ENCODE measurements at regions not wholly inside any gene's neighbourhood (a gene's known extent, or its start where the extent isn't known, plus 50 kb on each side); places are given as distances from the start of the nearest gene placed in this dataset.

- H3K27ac ChIP-seq: no peak overlapping the region
- in situ Hi-C loops (cut with MboI; ENCODE audit: low pct_unique_long_range_greater_than_20kb in 2 of 9, low sequenced_read_pairs in 9 of 9, unreplicated experiment in 9 of 9): no loop called here
- no peaks in the 10 kb centered on the region for H3K4me1 ChIP-seq (replicated peaks in 1 of 2)
- no peak overlapping the region for H3K4me3 ChIP-seq
- WGBS, 10 experiments: 78 to 97% (median 86%) methylated on average over 1 to 3 of the region's 3 CpGs; no CpG with 5 or more reads in 5 of the 10 experiments
- no peak for ATAC-seq (replicated peaks in 6 of 8)
These were observed 134.0 kb upstream of the GSC start for GRCh38 chr14:94903883-94904282.

DNA sequence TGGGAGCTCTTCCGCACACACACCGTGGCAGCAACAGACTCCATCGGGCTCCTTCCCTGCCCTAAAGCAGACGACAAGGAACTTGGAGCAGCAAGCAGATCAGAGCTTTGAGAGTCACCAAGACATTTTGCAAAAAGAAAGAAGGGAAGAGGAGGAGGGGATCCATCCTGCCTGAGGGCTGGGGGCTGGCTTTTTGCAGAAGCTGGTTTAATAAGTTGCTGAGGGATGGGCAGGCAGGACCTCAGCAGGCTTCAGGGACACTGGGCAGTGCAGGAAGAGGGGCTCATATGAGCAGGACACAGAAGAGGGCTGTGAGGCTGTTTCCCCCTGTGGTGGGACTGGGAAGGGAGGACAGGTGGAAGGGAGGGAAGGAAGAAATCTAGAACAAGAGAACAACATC is 133.4 kb upstream of the GSC start:
- Histone ChIP-seq H3K4me3 (no peak overlapping the region), H3K27ac (no peak overlapping the region), H3K4me1 (replicated peaks in 1 of 2) (no peaks in the 10 kb centered on the region)
- WGBS, 10 experiments: 40 to 88% (median 55%) methylated on average over 1 to 4 of the region's 4 CpGs; no CpG with 5 or more reads in 3 of the 10 experiments
- in situ Hi-C loops (cut with MboI; ENCODE audit: low pct_unique_long_range_greater_than_20kb in 2 of 9, low sequenced_read_pairs in 9 of 9, unreplicated experiment in 9 of 9): no loop called here
- ATAC-seq (replicated peaks in 6 of 8): no peak

DNA sequence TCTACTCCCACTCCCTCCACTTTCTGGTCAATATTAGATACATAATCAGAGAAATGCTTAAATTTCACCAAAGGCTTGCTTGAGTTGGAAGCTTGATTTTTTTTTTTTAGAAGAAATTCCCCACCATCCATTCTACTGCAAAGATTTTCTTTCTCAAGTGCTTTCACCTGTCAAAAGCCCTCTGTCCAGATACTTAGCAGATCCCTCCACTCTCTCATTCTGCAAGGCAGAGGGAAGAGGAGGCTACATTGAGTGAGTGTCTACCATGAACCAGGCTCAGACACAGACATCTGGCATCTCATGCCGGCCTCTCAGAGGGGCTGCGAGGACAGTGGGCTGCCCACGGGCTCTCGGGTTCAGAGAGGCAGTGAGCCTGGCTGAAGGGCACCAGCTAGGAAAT is 127.6 kb upstream of the GSC start:
- Histone ChIP-seq H3K4me1 (replicated peaks in 1 of 2) (peaks cover 0 to 12% of the 10 kb centered on the region in 2 donors), H3K4me3 (no peak overlapping the region), H3K27ac (no peak overlapping the region)
- WGBS, 10 experiments: 41 to 86% (median 58%) methylated on average over 4 of the region's 4 CpGs; no CpG with 5 or more reads in 7 of the 10 experiments
- ATAC-seq (replicated peaks in 6 of 8): peak in 2 of 8 experiments; percentile 13 to 22
- in situ Hi-C loops (cut with MboI; ENCODE audit: low pct_unique_long_range_greater_than_20kb in 2 of 9, low sequenced_read_pairs in 9 of 9, unreplicated experiment in 9 of 9): no loop called here

DNA sequence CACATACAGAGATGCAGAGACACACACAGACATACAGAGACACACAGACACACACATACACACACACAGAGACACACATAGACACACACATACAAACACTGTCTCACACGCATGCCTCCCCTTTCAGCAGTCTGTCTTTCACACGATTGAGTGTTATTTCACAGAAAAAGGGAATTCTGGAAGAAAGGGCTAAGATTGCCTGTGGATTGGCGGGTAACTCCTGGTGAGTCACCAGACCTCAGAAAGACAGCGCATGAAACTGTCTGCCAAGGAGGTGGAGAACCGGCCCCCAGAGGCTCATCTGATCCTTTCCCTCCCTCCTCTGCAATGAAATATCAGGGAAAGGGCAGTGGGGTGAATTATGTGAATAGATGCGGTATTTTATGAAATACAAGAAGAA is 127.2 kb upstream of the GSC start:
- peak in 5 of 8 experiments; percentile 85 to 97 (median 94) for ATAC-seq (replicated peaks in 6 of 8)
- peaks cover 0 to 12% of the 10 kb centered on the region in 2 donors for H3K4me1 ChIP-seq (replicated peaks in 1 of 2)
- WGBS, 10 experiments: 0 to 66% (median 30%) methylated on average over 1 to 5 of the region's 6 CpGs; no CpG with 5 or more reads in 1 of the 10 experiments
- H3K4me3 ChIP-seq: no peak overlapping the region
- in situ Hi-C loops (cut with MboI; ENCODE audit: low pct_unique_long_range_greater_than_20kb in 2 of 9, low sequenced_read_pairs in 9 of 9, unreplicated experiment in 9 of 9): no loop called here
- H3K27ac ChIP-seq: peak overlapping the region in 1 of 2 donors; percentile 19

- no peak for ATAC-seq (replicated peaks in 6 of 8)
- no peak overlapping the region for H3K4me3 ChIP-seq
- 17 to 100% (median 52%) methylated on average over 1 to 11 of the region's 17 CpGs; no CpG with 5 or more reads in 2 of the 10 experiments for WGBS, 10 experiments
- H3K27ac ChIP-seq: no peak overlapping the region
- in situ Hi-C loops (cut with MboI; ENCODE audit: low pct_unique_long_range_greater_than_20kb in 2 of 9, low sequenced_read_pairs in 9 of 9, unreplicated experiment in 9 of 9): no loop called here
- peaks cover 2 to 16% of the 10 kb centered on the region in 2 donors for H3K4me1 ChIP-seq (replicated peaks in 1 of 2)
These were observed 123.7 kb upstream of the GSC start for GRCh38 chr14:94893411-94894160.

- no peak overlapping the region for H3K4me3 ChIP-seq
- in situ Hi-C loops (cut with MboI; ENCODE audit: low pct_unique_long_range_greater_than_20kb in 2 of 9, low sequenced_read_pairs in 9 of 9, unreplicated experiment in 9 of 9): no loop called here
- 6 to 83% (median 46%) methylated on average over 2 to 5 of the region's 6 CpGs; no CpG with 5 or more reads in 3 of the 10 experiments for WGBS, 10 experiments
- ATAC-seq (replicated peaks in 6 of 8): peak in 1 of 8 experiments; percentile 23
- no peak overlapping the region for H3K27ac ChIP-seq
- H3K4me1 ChIP-seq (replicated peaks in 1 of 2): peaks cover 15 to 16% of the 10 kb centered on the region in 2 donors
These were observed 120.9 kb upstream of the GSC start for GRCh38 chr14:94890785-94891184.

DNA sequence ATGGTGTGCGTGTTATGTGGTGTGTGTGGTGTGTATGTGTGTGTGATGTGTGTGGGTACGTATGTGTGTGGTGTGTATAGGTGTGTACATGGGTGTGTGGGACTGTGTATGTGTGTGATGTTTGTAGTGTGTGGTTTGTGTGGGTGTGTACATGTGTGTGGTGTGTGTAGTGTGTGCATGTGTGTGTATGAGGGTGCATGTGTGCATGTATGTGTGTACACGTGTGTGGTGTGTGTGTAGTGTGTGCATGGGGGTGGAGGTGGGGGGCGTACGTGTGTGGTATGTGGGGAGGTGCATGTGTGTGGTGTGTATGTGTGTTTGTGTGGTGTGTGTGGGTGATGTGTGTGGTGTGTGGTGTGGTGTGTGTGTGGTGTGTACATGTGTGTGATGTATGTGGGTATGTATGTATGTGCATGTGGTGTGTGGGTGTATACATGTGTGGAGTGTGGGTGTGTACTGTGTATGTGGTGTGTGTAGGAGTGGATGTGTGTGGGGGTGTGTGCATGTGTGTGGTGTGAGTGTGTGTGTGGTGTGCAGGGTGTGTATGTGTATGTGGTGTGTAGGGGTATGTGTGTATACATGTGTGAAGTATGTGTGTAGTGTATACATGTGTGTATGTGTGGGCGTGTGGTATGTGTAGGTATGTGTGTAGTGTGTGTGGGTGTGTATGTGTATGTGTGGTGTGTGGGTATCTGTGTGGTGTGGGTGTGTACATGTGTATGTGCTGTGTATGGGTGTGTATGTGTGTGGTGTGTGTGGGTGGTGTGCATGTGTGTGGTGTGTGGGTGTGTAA is 119.8 kb upstream of the GSC start:
- WGBS, 10 experiments: 33 to 100% (median 85%) methylated on average over 1 to 3 of the region's 6 CpGs; no CpG with 5 or more reads in 4 of the 10 experiments
- in situ Hi-C loops (cut with MboI; ENCODE audit: low pct_unique_long_range_greater_than_20kb in 2 of 9, low sequenced_read_pairs in 9 of 9, unreplicated experiment in 9 of 9): no loop called here
- H3K4me1 ChIP-seq (replicated peaks in 1 of 2): peaks cover 15 to 16% of the 10 kb centered on the region in 2 donors
- no peak overlapping the region for H3K27ac ChIP-seq
- no peak overlapping the region for H3K4me3 ChIP-seq
- ATAC-seq (replicated peaks in 6 of 8): no peak

DNA sequence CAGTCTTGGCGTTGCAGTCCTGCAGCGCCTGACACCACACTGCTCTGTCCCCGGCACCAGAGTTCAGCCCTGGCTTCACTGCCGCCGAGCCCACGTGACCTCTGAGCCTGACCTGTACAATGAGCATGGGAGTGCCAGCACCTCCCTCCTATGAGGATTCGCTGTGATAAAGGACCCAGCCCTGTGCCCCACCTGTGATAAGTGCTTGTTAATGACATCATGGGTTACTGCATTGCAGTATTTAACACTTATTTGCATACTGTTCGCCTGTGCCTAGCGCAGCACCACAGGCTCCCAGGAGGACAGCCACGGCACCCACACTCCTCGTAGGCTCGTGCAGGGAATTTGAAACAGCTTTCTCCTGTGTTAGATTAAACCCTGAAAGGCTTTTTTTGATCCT is 118.2 kb upstream of the GSC start:
- in situ Hi-C loops (cut with MboI; ENCODE audit: low pct_unique_long_range_greater_than_20kb in 2 of 9, low sequenced_read_pairs in 9 of 9, unreplicated experiment in 9 of 9): no loop called here
- WGBS, 10 experiments: 40 to 89% (median 80%) methylated on average over 4 to 9 of the region's 12 CpGs; no CpG with 5 or more reads in 5 of the 10 experiments
- H3K4me3 ChIP-seq: no peak overlapping the region
- peaks cover 15 to 16% of the 10 kb centered on the region in 2 donors for H3K4me1 ChIP-seq (replicated peaks in 1 of 2)
- ATAC-seq (replicated peaks in 6 of 8): peak in 6 of 8 experiments; percentile 28 to 91 (median 85)
- peak overlapping the region in 1 of 2 donors; percentile 31 for H3K27ac ChIP-seq

DNA sequence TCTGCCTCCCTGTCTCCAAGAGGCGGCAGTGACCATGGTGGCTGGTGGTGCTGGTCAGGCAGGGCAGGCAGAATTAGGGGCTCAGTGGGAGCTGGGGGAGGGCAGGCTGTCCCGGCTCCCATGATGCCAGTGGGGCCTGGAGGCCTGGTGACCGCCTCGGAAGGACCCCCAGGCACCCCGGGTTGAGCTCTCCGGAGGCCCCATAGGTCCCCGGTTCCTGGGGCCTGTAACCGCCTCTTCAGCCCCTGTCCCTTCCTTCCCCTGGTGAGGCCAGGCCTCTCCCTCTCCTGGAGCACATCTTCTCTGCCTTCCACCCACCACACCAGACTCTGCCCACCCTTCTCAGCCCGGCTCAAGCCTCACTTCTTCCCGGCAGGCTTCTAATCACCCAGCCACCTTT is 117.7 kb upstream of the GSC start:
- no peak for ATAC-seq (replicated peaks in 6 of 8)
- Histone ChIP-seq H3K4me1 (replicated peaks in 1 of 2) (peaks cover 15 to 16% of the 10 kb centered on the region in 2 donors), H3K27ac (no peak overlapping the region), H3K4me3 (no peak overlapping the region)
- 42 to 100% (median 87%) methylated on average over 1 to 6 of the region's 10 CpGs; no CpG with 5 or more reads in 4 of the 10 experiments for WGBS, 10 experiments
- in situ Hi-C loops (cut with MboI; ENCODE audit: low pct_unique_long_range_greater_than_20kb in 2 of 9, low sequenced_read_pairs in 9 of 9, unreplicated experiment in 9 of 9): no loop called here

GRCh38 chr14:94886931-94887330 is 117.0 kb upstream of the GSC start:
- Histone ChIP-seq H3K27ac (no peak overlapping the region), H3K4me1 (replicated peaks in 1 of 2) (peaks cover 15 to 16% of the 10 kb centered on the region in 2 donors), H3K4me3 (no peak overlapping the region)
- no peak for ATAC-seq (replicated peaks in 6 of 8)
- WGBS, 10 experiments: 41 to 100% (median 50%) methylated on average over 1 to 2 of the region's 7 CpGs; no CpG with 5 or more reads in 5 of the 10 experiments
- in situ Hi-C loops (cut with MboI; ENCODE audit: low pct_unique_long_range_greater_than_20kb in 2 of 9, low sequenced_read_pairs in 9 of 9, unreplicated experiment in 9 of 9): no loop called here

GRCh38 chr14:94885481-94886155 is 115.7 kb upstream of the GSC start:
- ATAC-seq (replicated peaks in 6 of 8): no peak
- Histone ChIP-seq H3K4me1 (replicated peaks in 1 of 2) (peaks cover 15 to 16% of the 10 kb centered on the region in 2 donors), H3K4me3 (no peak overlapping the region), H3K27ac (no peak overlapping the region)
- 17 to 100% (median 60%) methylated on average over 1 to 2 of the region's 5 CpGs; no CpG with 5 or more reads in 7 of the 10 experiments for WGBS, 10 experiments
- in situ Hi-C loops (cut with MboI; ENCODE audit: low pct_unique_long_range_greater_than_20kb in 2 of 9, low sequenced_read_pairs in 9 of 9, unreplicated experiment in 9 of 9): no loop called here

- 68 to 91% (median 85%) methylated on average over 4 to 8 of the region's 19 CpGs; no CpG with 5 or more reads in 4 of the 10 experiments for WGBS, 10 experiments
- H3K4me3 ChIP-seq: no peak overlapping the region
- no peak overlapping the region for H3K27ac ChIP-seq
- in situ Hi-C loops (cut with MboI; ENCODE audit: low pct_unique_long_range_greater_than_20kb in 2 of 9, low sequenced_read_pairs in 9 of 9, unreplicated experiment in 9 of 9): no loop called here
- no peak for ATAC-seq (replicated peaks in 6 of 8)
- H3K4me1 ChIP-seq (replicated peaks in 1 of 2): peaks cover 16 to 18% of the 10 kb centered on the region in 2 donors
These were observed 114.8 kb upstream of the GSC start for GRCh38 chr14:94884616-94885230.
